Activated CD8-positive, alpha-beta T cell treated with anti-CD3 and anti-CD28 coated beads for 36 hours (primary cell): ENCODE measurements at regions not wholly inside any gene's neighbourhood (a gene's known extent, or its start where the extent isn't known, plus 50 kb on each side); places are given as distances from the start of the nearest gene placed in this dataset.

Source experiments
- ATAC-seq: fragments of 200-7000 bp; cut with Tn5 transposase; one replicate; pipeline ENCODE4 v1.10.0; 2021; ENCODE audit warnings: mild to moderate bottlenecking, moderate library complexity
- CTCF ChIA-PET: fragments of 350-600 bp; sonication (Branson Sonifier 250); formaldehyde crosslinking; loops from one replicate; lab custom pipeline; 2021; ENCODE audit warnings: antibody characterized with exemption; lab: Charles Lee
- POLR2A ChIA-PET: fragments of 350-600 bp; sonication (Branson Sonifier 250); formaldehyde crosslinking; loops from one replicate; lab custom pipeline; 2021; ENCODE audit warnings: antibody characterized with exemption; lab: Charles Lee
- DNase-seq: peaks from one replicate; pipeline ENCODE4 v3.0.0-alpha.2; 2020
- H3K27ac Mint-ChIP-seq: one replicate; pipeline ENCODE4 v1.8.0; 2021; ENCODE audit warnings: mild to moderate bottlenecking, mixed read lengths
- H3K27me3 Mint-ChIP-seq: one replicate; pipeline ENCODE4 v1.8.0; 2021; ENCODE audit warnings: mixed read lengths
- H3K36me3 Mint-ChIP-seq: one replicate; pipeline ENCODE4 v1.8.0; 2021; ENCODE audit warnings: low read depth, mixed read lengths
- H3K4me1 Mint-ChIP-seq: one replicate; pipeline ENCODE4 v1.8.0; 2021; ENCODE audit warnings: low read depth, mixed read lengths
- H3K4me3 Mint-ChIP-seq: one replicate; pipeline ENCODE4 v1.8.0; 2021; ENCODE audit warnings: mild to moderate bottlenecking, moderate library complexity, mixed read lengths
- H3K9me3 Mint-ChIP-seq: one replicate; pipeline ENCODE4 v1.8.0; 2021; ENCODE audit warnings: mixed read lengths
- intact Hi-C: fragments of 100-400 bp; cut with micrococcal nuclease; formaldehyde crosslinking; loops from one replicate; pipeline ENCODE4 v1.10.0; 2022
- TF ChIP-seq, protein P1 (sequence below): fragments of 200-600 bp; IDR thresholded peaks from one replicate; pipeline ENCODE4 v1.8.0; 2022; ENCODE audit warnings: antibody characterized with exemption, mild to moderate bottlenecking

DNA sequence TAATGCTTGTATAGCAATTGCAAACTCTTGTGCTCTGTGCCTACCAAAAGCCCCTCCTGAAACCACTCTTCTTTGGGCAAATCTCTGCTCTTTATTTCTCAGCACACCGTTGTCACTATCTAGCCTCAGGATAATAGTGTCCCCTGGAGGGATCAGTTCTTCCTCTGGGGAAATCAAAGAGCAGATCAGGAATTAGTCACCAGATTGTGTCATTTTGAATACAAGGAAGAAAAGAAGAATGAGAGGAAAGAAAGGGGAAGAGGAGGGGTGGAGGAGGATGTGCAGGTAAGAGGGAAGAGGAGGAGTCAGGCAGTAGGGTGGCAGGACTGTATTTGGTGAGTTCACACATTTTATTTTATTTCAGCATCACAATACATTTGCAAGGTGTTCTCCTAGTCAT is 256.4 kb downstream of the GRIN2B start:
- ATAC-seq, result no peak
- Mint-ChIP-seq H3K4me1 (no peaks in the 10 kb centered on the region), H3K4me3 (no peak overlapping the region), H3K9me3 (no peaks in the 10 kb centered on the region), H3K36me3 (no peaks in the 10 kb centered on the region), H3K27me3 (peaks cover 8% of the 10 kb centered on the region), H3K27ac (no peak overlapping the region)
- TF ChIP-seq, protein P1, sequence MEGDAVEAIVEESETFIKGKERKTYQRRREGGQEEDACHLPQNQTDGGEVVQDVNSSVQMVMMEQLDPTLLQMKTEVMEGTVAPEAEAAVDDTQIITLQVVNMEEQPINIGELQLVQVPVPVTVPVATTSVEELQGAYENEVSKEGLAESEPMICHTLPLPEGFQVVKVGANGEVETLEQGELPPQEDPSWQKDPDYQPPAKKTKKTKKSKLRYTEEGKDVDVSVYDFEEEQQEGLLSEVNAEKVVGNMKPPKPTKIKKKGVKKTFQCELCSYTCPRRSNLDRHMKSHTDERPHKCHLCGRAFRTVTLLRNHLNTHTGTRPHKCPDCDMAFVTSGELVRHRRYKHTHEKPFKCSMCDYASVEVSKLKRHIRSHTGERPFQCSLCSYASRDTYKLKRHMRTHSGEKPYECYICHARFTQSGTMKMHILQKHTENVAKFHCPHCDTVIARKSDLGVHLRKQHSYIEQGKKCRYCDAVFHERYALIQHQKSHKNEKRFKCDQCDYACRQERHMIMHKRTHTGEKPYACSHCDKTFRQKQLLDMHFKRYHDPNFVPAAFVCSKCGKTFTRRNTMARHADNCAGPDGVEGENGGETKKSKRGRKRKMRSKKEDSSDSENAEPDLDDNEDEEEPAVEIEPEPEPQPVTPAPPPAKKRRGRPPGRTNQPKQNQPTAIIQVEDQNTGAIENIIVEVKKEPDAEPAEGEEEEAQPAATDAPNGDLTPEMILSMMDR, result no peak
- CTCF ChIA-PET, result no interaction called here
- POLR2A ChIA-PET, result no interaction called here
- intact Hi-C loops, result no loop called here
- no peak for DNase-seq

DNA sequence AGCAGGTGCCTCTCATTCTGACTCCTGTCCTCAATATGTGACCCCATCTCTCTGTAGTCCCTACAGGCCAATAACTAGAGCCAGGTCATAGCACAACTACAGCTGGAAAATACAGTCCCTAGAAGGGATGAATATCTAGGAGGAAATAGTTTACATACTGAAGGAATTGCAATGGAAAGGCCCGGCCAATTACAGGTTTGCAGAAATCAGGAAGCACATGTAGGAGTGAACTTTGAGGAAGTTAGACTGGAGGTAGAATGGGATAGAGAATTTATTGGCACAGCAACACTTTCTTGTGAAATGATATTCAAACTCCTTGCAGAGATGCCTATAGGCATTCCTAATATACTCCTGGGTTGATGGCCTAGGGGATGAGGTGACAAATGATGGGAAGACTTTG is 257.3 kb downstream of the GRIN2B start:
- H3K4me3 Mint-ChIP-seq, result no peak overlapping the region
- no peaks in the 10 kb centered on the region for H3K9me3 Mint-ChIP-seq
- POLR2A ChIA-PET, result no interaction called here
- intact Hi-C loops, result no loop called here
- CTCF ChIA-PET, result no interaction called here
- ATAC-seq (no peak), DNase-seq (no peak)
- no peaks in the 10 kb centered on the region for H3K36me3 Mint-ChIP-seq
- no peaks in the 10 kb centered on the region for H3K4me1 Mint-ChIP-seq
- no peak overlapping the region for H3K27ac Mint-ChIP-seq
- TF ChIP-seq, protein P1, result no peak
- peaks cover 6% of the 10 kb centered on the region for H3K27me3 Mint-ChIP-seq

DNA sequence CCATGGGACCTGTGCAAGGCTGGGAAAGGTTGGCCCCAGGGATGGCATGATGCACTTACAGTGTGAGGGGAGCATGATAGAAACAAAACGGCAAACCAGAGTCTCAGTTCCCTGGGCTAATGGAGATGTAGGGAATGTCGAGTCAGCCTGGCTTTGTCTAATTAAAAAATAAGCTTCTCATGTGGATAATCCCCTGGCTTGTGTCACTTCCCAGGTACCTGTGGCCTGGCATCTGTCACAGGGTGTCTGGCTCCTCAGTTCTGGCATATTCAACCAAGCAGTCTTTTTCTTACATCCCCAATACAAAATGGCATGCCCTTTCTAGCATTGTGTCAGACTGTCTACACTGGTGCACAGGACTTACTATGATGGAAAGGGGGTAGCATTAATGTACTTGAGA is 261.4 kb downstream of the GRIN2B start:
- no peak overlapping the region for H3K27ac Mint-ChIP-seq
- intact Hi-C loops, result no loop called here
- no peak for ATAC-seq

DNA sequence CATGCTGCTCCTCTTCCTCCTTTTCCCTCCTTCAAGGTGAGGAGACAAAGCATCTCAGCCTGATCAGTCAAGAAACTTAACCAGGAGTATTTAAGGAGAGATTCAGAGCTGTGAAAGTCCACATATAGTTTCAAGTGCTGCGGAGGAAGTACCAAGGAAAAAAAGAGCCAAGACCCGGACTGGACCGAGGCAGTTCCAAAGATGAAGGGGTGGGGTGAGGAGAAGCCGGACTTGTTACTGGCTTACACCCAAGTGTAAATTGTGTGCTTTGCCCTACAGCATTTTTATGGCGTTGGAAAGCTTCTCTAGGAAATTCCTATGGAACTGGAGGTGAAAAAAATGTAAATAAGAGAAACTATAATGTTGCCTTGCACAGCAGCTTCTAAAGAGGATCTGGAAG is 263.1 kb downstream of the GRIN2B start:
- Mint-ChIP-seq H3K4me3 (no peak overlapping the region), H3K27me3 (peaks cover 4% of the 10 kb centered on the region), H3K27ac (no peak overlapping the region), H3K4me1 (no peaks in the 10 kb centered on the region), H3K9me3 (no peaks in the 10 kb centered on the region), H3K36me3 (no peaks in the 10 kb centered on the region)
- intact Hi-C loops, result no loop called here
- ChIA-PET POLR2A (no interaction called here), CTCF (no interaction called here)
- DNase-seq, result no peak
- TF ChIP-seq, protein P1, result no peak
- no peak for ATAC-seq

More for the DNA sequence above, 261.4 kb downstream of the GRIN2B start:
- CTCF ChIA-PET, result no interaction called here
- DNase-seq, result no peak
- POLR2A ChIA-PET, result interaction anchor here (0.6 kb wide), 1 partner anchor 16 kb away, joined by 3 read pairs; no protein-coding TSS in a partner anchor
- Mint-ChIP-seq H3K9me3 (no peaks in the 10 kb centered on the region), H3K4me3 (no peak overlapping the region), H3K27me3 (peaks cover 6% of the 10 kb centered on the region), H3K4me1 (no peaks in the 10 kb centered on the region), H3K36me3 (no peaks in the 10 kb centered on the region)
- TF ChIP-seq, protein P1, result no peak

DNA sequence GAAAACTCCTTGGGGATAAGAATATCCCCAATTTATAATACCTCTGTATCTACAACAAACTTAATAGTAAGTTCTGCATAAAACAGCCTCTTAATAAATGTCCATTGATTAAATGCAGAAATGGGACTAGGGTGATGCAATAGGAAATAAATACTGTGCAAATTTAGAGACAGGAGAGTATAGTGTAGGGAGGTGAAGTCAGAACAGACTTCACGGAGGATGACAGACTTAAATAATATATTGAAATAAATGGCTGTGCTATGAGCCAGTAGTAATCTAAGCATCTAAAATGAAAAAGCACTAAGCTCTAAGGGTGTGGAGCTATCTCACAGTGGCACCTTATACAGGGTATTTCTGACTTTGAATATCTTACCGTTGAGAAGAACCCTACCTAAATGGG is 265.3 kb downstream of the GRIN2B start:
- Mint-ChIP-seq H3K4me3 (no peak overlapping the region), H3K36me3 (no peaks in the 10 kb centered on the region), H3K27ac (no peak overlapping the region), H3K4me1 (no peaks in the 10 kb centered on the region), H3K9me3 (no peaks in the 10 kb centered on the region), H3K27me3 (no peaks in the 10 kb centered on the region)
- ChIA-PET POLR2A (no interaction called here), CTCF (no interaction called here)
- TF ChIP-seq, protein P1, result no peak
- no peak for DNase-seq
- intact Hi-C loops, result no loop called here
- no peak for ATAC-seq
